ENCODE measurements at regions not wholly inside any gene's neighbourhood (a gene's known extent, or its start where the extent isn't known, plus 50 kb on each side); places are given as distances from the start of the nearest gene placed in this dataset.
"Not testable (repeated sequence)": the region's sequence is repeated elsewhere in the genome, so short reads cannot be mapped to it uniquely, and the experiment has no call there.

DNA sequence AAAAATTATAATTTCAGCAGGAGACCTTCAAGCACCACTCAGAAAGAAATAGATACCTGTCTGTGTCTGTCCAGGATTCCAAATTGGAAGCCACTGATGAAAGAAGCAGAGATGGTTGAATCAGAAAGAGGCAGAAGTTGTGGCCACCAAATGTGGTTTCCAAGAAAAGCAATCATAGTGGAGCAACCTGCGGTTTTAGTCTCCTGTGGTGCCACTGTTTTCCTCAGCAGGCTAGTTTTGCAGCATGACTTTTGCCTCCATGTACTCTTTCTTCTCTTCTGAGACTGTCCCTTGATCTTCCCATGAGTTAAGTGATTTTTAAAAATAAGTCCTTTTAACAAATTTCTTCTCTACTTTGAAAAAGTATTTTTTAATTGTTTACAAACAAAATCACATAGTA, 535.8 kb downstream of the CYLC2 start:
- DNase-seq, result no peak
- 46 to 59% (median 48%) methylated on average over 1 of the region's 1 CpG for WGBS, 3 donors
- Histone ChIP-seq H3K4me1 (ENCODE audit: control insufficient read depth in 3 of 3, insufficient read depth in 2 of 3, low read depth in 1 of 3, low read length in 2 of 3) (no peaks in the 10 kb centered on the region), H3K9me3 (ENCODE audit: control insufficient read depth in 2 of 2, insufficient read depth in 1 of 2, low read depth in 1 of 2, low read length in 1 of 2) (no peaks in the 10 kb centered on the region), H3K27ac (ENCODE audit: low read depth in 1 of 3, low read length in 2 of 3) (no peak overlapping the region), H3K27me3 (ENCODE audit: control insufficient read depth in 3 of 3, insufficient read depth in 3 of 3, low read length in 3 of 3) (no peaks in the 10 kb centered on the region), H3K4me3 (ENCODE audit: low read depth in 1 of 3, low read length in 3 of 3) (no peak overlapping the region), H3K36me3 (ENCODE audit: control insufficient read depth in 3 of 3, insufficient read depth in 2 of 3, low read depth in 1 of 3, low read length in 3 of 3) (no peaks in the 10 kb centered on the region)
- FAIRE-seq, result no peak

DNA sequence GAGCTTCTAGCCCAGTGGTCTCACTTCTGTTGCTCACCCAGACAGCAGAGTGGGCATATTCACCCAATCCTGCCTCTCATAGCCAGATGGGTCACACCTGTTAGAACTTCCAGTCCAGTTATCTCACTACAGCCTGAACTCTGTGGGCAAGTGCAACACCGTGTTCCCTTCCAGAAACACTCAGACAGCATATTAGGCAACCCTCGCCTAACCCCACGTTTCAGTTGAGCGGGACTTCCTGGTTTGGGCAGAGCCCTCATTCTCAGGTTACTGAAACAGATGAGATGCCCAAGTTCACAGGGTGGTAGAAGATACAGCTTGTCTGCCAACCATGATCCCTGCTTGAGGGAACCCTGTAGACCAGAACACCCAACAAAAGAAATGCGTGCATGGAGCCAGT, 538.2 kb downstream of the CYLC2 start:
- WGBS, 3 donors, result 84 to 91% (median 86%) methylated on average over 5 of the region's 5 CpGs
- Histone ChIP-seq H3K36me3 (ENCODE audit: control insufficient read depth in 3 of 3, insufficient read depth in 2 of 3, low read depth in 1 of 3, low read length in 3 of 3) (no peaks in the 10 kb centered on the region), H3K27me3 (ENCODE audit: control insufficient read depth in 3 of 3, insufficient read depth in 3 of 3, low read length in 3 of 3) (no peaks in the 10 kb centered on the region), H3K9me3 (ENCODE audit: control insufficient read depth in 2 of 2, insufficient read depth in 1 of 2, low read depth in 1 of 2, low read length in 1 of 2) (no peaks in the 10 kb centered on the region), H3K4me3 (ENCODE audit: low read depth in 1 of 3, low read length in 3 of 3) (no peak overlapping the region), H3K4me1 (ENCODE audit: control insufficient read depth in 3 of 3, insufficient read depth in 2 of 3, low read depth in 1 of 3, low read length in 2 of 3) (no peaks in the 10 kb centered on the region), H3K27ac (ENCODE audit: low read depth in 1 of 3, low read length in 2 of 3) (no peak overlapping the region)
- DNase-seq, result no peak
- FAIRE-seq, result no peak

GRCh38 chr9:103537426-103537825, 542.3 kb downstream of the CYLC2 start:
- Histone ChIP-seq H3K4me1 (ENCODE audit: control insufficient read depth in 3 of 3, insufficient read depth in 2 of 3, low read depth in 1 of 3, low read length in 2 of 3) (no peaks in the 10 kb centered on the region), H3K27me3 (ENCODE audit: control insufficient read depth in 3 of 3, insufficient read depth in 3 of 3, low read length in 3 of 3) (no peaks in the 10 kb centered on the region), H3K27ac (ENCODE audit: low read depth in 1 of 3, low read length in 2 of 3) (no peak overlapping the region), H3K36me3 (ENCODE audit: control insufficient read depth in 3 of 3, insufficient read depth in 2 of 3, low read depth in 1 of 3, low read length in 3 of 3) (no peaks in the 10 kb centered on the region), H3K4me3 (ENCODE audit: low read depth in 1 of 3, low read length in 3 of 3) (no peak overlapping the region), H3K9me3 (ENCODE audit: control insufficient read depth in 2 of 2, insufficient read depth in 1 of 2, low read depth in 1 of 2, low read length in 1 of 2) (no peaks in the 10 kb centered on the region)
- FAIRE-seq (no peak), DNase-seq (no peak)

DNA sequence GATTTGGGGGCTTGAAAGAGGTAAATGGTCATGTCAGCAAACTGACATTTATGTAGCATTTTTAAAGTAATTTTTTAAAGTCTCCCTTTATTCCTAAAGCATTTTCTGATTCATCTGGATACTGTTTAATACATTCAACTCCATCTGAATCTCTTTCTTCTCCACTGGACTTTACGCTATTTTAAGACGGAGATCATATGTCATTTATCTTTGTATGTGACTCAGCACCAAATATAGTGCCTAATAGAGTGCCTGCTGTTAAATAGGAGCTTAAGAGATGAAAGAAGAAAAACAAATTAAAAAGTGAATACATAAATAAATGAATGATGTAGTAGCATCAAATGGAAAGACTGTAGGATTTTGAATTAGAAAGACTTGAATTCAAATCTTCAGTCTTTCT, 548.8 kb upstream of the SMC2 start:
- Histone ChIP-seq H3K9me3 (ENCODE audit: control insufficient read depth in 2 of 2, insufficient read depth in 1 of 2, low read depth in 1 of 2, low read length in 1 of 2) (no peaks in the 10 kb centered on the region), H3K27ac (ENCODE audit: low read depth in 1 of 3, low read length in 2 of 3) (no peak overlapping the region), H3K27me3 (ENCODE audit: control insufficient read depth in 3 of 3, insufficient read depth in 3 of 3, low read length in 3 of 3) (no peaks in the 10 kb centered on the region), H3K36me3 (ENCODE audit: control insufficient read depth in 3 of 3, insufficient read depth in 2 of 3, low read depth in 1 of 3, low read length in 3 of 3) (no peaks in the 10 kb centered on the region), H3K4me3 (ENCODE audit: low read depth in 1 of 3, low read length in 3 of 3) (no peak overlapping the region), H3K4me1 (ENCODE audit: control insufficient read depth in 3 of 3, insufficient read depth in 2 of 3, low read depth in 1 of 3, low read length in 2 of 3) (no peaks in the 10 kb centered on the region)
- 79 to 92% (median 80%) methylated on average over 2 of the region's 2 CpGs for WGBS, 3 donors
- FAIRE-seq (no peak), DNase-seq (no peak)

- Histone ChIP-seq H3K9me3 (ENCODE audit: control insufficient read depth in 2 of 2, insufficient read depth in 1 of 2, low read depth in 1 of 2, low read length in 1 of 2) (peaks cover 0 to 11% of the 10 kb centered on the region in 2 donors), H3K4me1 (ENCODE audit: control insufficient read depth in 3 of 3, insufficient read depth in 2 of 3, low read depth in 1 of 3, low read length in 2 of 3) (no peaks in the 10 kb centered on the region), H3K4me3 (ENCODE audit: low read depth in 1 of 3, low read length in 3 of 3) (no peak overlapping the region), H3K27ac (ENCODE audit: low read depth in 1 of 3, low read length in 2 of 3) (no peak overlapping the region), H3K36me3 (ENCODE audit: control insufficient read depth in 3 of 3, insufficient read depth in 2 of 3, low read depth in 1 of 3, low read length in 3 of 3) (no peaks in the 10 kb centered on the region), H3K27me3 (ENCODE audit: control insufficient read depth in 3 of 3, insufficient read depth in 3 of 3, low read length in 3 of 3) (no peaks in the 10 kb centered on the region)
- no peak for DNase-seq
- WGBS, 3 donors, result 73 to 88% (median 81%) methylated on average over 1 of the region's 1 CpG
- FAIRE-seq, result no peak
Observed at GRCh38 chr9:103552712-103553111, 541.4 kb upstream of the SMC2 start.

DNA sequence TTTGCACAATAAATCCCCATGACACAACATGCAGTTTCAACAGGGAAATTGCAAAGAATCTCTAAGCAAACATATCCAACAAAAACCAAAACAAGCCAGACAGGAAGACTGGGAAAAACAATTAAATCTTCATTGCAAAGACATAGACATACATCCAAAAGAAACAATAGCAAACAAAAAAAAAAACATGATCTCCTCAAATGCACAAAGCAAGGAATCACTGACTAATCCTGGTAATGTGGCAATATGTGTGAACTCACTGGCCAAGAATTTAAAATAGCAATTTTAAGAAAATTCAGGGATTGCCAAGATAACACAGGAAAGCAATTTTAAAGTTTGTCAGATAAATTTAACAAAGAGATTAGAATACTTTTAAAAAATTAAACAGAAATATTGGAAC, 520.1 kb upstream of the SMC2 start:
- DNase-seq (no peak), FAIRE-seq (no peak)
- Histone ChIP-seq H3K27me3 (ENCODE audit: control insufficient read depth in 3 of 3, insufficient read depth in 3 of 3, low read length in 3 of 3) (no peaks in the 10 kb centered on the region), H3K9me3 (ENCODE audit: control insufficient read depth in 2 of 2, insufficient read depth in 1 of 2, low read depth in 1 of 2, low read length in 1 of 2) (peaks cover 0 to 4% of the 10 kb centered on the region in 2 donors), H3K4me3 (ENCODE audit: low read depth in 1 of 3, low read length in 3 of 3) (no peak overlapping the region), H3K4me1 (ENCODE audit: control insufficient read depth in 3 of 3, insufficient read depth in 2 of 3, low read depth in 1 of 3, low read length in 2 of 3) (no peaks in the 10 kb centered on the region), H3K27ac (ENCODE audit: low read depth in 1 of 3, low read length in 2 of 3) (no peak overlapping the region), H3K36me3 (ENCODE audit: control insufficient read depth in 3 of 3, insufficient read depth in 2 of 3, low read depth in 1 of 3, low read length in 3 of 3) (no peaks in the 10 kb centered on the region)

DNA sequence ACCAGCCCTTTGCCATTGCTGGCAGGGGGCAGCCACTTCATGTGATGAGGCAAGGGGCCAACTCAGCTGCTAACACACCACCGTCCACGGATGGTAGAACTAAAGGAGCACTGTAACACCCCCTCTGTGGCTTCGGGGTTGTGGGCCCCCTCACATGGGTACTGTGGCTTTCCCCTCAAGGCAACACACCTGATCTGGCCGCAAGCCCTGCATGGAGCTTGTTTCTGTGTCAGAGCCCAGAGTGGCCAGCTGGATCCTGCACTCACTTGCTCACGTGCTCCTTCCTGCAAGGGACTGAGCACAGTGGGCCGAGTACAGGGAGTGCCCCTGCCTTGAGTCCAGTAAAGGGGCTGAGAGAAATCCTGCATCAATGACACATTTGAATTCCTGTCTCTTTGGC, 507.4 kb upstream of the SMC2 start:
- Histone ChIP-seq H3K4me3 (ENCODE audit: low read depth in 1 of 3, low read length in 3 of 3) (no peak overlapping the region), H3K36me3 (ENCODE audit: control insufficient read depth in 3 of 3, insufficient read depth in 2 of 3, low read depth in 1 of 3, low read length in 3 of 3) (no peaks in the 10 kb centered on the region), H3K27me3 (ENCODE audit: control insufficient read depth in 3 of 3, insufficient read depth in 3 of 3, low read length in 3 of 3) (no peaks in the 10 kb centered on the region), H3K27ac (ENCODE audit: low read depth in 1 of 3, low read length in 2 of 3) (no peak overlapping the region), H3K9me3 (ENCODE audit: control insufficient read depth in 2 of 2, insufficient read depth in 1 of 2, low read depth in 1 of 2, low read length in 1 of 2) (peaks cover 1 to 15% of the 10 kb centered on the region in 2 donors), H3K4me1 (ENCODE audit: control insufficient read depth in 3 of 3, insufficient read depth in 2 of 3, low read depth in 1 of 3, low read length in 2 of 3) (no peaks in the 10 kb centered on the region)
- DNase-seq (no peak), FAIRE-seq (no peak)
- WGBS, 3 donors, result 83 to 92% (median 86%) methylated on average over 6 of the region's 6 CpGs

DNA sequence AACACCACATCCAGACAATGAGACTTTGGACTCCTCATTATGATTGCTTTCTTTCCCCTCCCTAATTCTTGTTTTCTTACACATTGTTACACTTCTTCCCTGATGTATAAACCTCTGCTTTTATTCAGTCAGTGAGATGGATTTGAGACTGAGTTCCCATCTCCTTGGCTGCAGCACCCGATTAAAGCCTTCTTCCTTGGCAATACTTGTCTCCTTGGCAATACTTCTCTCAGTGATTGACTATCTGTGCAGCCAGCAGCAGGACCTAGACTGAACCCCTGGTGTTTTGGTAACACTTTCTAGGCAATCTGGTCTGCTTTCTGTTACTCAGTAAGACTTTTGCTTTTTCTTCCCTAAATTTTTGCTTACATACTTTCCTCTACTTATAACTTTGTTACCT, 492.8 kb upstream of the SMC2 start:
- Histone ChIP-seq H3K36me3 (ENCODE audit: control insufficient read depth in 3 of 3, insufficient read depth in 2 of 3, low read depth in 1 of 3, low read length in 3 of 3) (no peaks in the 10 kb centered on the region), H3K4me3 (ENCODE audit: low read depth in 1 of 3, low read length in 3 of 3) (no peak overlapping the region), H3K27me3 (ENCODE audit: control insufficient read depth in 3 of 3, insufficient read depth in 3 of 3, low read length in 3 of 3) (no peaks in the 10 kb centered on the region), H3K9me3 (ENCODE audit: control insufficient read depth in 2 of 2, insufficient read depth in 1 of 2, low read depth in 1 of 2, low read length in 1 of 2) (peaks cover 0 to 14% of the 10 kb centered on the region in 2 donors), H3K4me1 (ENCODE audit: control insufficient read depth in 3 of 3, insufficient read depth in 2 of 3, low read depth in 1 of 3, low read length in 2 of 3) (no peaks in the 10 kb centered on the region), H3K27ac (ENCODE audit: low read depth in 1 of 3, low read length in 2 of 3) (no peak overlapping the region)
- DNase-seq (no peak), FAIRE-seq (no peak)
- 85 to 100% (median 86%) methylated on average over 1 of the region's 1 CpG for WGBS, 3 donors

DNA sequence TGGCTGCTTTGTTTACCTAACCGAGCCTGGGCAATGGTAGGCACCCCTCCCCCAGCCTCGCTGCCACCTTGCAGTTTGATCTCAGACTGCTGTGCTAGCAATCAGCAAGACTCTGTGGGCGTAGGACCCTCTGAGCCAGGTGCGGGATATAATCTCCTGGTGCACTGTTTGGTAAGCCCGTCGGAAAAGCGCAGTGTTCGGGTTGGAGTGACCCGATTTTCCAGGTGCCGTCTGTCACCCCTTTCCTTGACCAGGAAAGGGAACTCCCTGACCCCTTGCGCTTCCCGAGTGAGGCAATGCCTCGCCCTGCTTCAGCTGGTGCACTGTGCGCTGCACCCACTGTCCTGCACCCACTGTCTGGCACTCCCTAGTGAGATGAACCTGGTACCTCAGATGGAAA, 482.2 kb upstream of the SMC2 start:
- FAIRE-seq; DNase-seq; H3K9me3 ChIP-seq (ENCODE audit: control insufficient read depth in 2 of 2, insufficient read depth in 1 of 2, low read depth in 1 of 2, low read length in 1 of 2); H3K36me3 ChIP-seq (ENCODE audit: control insufficient read depth in 3 of 3, insufficient read depth in 2 of 3, low read depth in 1 of 3, low read length in 3 of 3); H3K27ac ChIP-seq (ENCODE audit: low read depth in 1 of 3, low read length in 2 of 3); H3K4me3 ChIP-seq (ENCODE audit: low read depth in 1 of 3, low read length in 3 of 3); H3K4me1 ChIP-seq (ENCODE audit: control insufficient read depth in 3 of 3, insufficient read depth in 2 of 3, low read depth in 1 of 3, low read length in 2 of 3); H3K27me3 ChIP-seq (ENCODE audit: control insufficient read depth in 3 of 3, insufficient read depth in 3 of 3, low read length in 3 of 3): not testable (repeated sequence)
- WGBS, 3 donors, result 87 to 93% (median 91%) methylated on average over 12 to 14 of the region's 14 CpGs
